Muscle of arm (tissue), 1 donor: ENCODE measurements at regions not wholly inside any gene's neighbourhood (a gene's known extent, or its start where the extent isn't known, plus 50 kb on each side); places are given as distances from the start of the nearest gene placed in this dataset.
A peak's percentile ranks its signal among the peaks of the same experiment; 100 is the strongest.

Experiments used
- DNase-seq: peaks from one replicate; pipeline ENCODE4 v3.0.0-alpha.2; 2013

DNA sequence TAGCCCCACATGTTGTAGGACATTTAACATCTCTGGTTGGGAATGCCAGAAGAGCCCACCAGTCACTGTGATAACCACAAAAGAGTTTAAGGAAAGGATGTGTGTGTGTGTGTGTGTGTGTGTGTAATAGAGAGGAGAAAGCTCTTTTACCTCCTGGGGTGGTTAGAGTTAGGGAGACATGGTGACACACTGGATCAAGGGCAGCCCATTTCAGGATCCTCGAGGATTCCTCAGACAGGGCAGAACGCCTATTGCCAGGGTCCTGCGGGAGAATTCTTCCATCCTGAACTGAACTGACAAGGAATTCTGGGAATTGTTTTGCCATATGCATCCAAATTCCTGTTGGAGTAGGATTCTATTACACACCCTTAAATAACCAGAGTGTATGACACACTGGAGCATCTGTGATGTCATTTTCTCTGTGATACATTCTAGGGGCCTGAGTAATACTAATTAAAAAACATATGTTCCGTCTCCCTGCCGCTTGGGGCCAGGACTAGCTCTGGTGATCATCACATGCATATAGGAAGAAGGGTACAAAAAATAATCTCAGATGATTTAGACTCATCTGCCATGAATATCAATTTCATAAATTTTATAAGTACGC lies 156.4 kb upstream of the MMADHC start:
- DNase-seq = no peak

DNA sequence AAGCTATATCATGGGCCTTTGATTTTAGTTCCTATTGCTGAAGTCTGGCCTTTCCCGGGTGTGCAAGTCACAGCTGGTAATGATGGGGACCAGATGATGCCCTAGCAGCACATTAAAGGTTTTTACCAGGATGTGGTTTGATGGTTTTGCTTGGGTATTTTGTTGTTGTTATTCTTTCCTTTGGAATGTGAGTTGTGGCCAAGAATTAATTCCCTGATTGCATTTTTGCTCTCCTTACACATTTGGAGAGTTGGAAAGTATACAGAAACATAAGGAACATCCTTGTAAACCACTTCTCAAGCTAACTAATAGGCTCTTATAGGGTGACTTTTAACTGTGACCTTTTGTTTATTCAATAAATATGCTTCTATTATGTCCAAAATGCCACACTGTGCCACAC lies 154.1 kb upstream of the MMADHC start:
- no peak for DNase-seq

DNA sequence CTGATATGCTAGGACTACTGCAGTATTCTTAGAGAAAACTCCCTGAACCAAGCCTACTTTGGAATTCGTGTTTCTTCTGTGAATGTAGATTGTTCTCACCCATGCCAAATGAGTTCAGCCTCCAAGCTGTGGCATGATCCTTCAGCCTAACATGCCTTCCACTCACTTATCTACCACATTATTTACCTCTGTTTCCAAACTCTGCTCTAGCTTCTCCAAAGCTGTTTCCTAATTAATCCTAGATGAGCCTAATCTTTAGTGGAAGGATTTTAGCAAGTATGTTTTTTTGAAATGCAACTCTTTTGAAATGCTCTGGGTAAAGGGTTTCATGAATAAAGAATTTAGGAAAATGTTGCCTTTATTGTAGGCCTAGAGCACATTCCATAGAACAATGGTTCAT lies 152.9 kb upstream of the MMADHC start:
- no peak for DNase-seq

DNA sequence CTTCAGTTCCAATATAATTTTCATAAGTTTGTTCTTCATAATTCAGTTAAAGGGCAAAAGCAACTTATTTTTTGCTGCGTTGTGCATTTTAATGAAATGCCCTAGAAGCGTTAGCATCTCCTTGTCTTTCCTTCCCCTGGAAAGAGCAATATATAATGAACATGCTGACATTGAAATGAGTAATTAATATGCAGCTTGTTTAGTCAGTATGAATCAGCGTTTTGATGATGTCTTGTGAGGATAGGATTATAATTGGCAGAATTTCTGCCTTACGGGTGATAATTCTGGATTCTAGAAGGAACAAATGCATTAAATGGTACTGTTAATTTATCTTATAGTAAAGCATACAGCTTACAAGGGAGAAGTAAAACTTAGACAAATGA lies 152.3 kb upstream of the MMADHC start:
- DNase-seq = no peak

DNA sequence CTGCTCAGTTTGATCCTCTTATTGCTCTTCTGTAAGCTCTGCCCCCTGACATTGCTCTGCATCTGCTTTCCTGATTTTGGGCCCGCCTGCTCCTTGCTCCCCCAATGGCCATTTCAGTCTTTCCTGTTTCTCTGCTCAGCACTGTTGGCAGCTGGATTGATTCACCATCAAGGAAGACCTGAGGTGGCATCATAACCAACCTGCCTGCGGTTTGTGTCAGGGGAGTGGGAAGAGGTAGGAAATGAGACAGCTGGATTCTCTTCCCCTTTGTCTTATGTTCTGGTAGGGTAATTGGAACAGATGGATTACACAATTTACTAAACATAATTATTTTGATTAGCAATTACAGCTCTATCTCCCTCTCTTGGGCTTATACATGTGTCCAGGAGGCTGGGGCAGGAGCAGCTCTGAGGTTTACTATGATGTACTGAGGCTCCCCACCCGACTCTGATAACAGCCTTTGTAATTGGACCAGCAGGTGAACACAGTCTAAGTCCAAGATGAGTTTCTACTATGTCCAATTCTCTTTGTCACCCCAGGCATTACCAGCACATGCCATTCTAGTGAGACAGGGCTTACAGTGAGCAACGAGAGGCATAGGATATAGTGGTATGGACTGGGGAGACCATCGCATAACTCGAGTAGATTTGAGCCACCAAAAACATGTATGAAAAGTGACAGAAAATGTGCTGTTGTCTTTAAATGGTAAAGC lies 151.8 kb upstream of the MMADHC start:
- DNase-seq = no peak

GRCh38 chr2:149738767-149739166 lies 151.2 kb upstream of the MMADHC start:
- no peak for DNase-seq

GRCh38 chr2:149737896-149738295 lies 150.3 kb upstream of the MMADHC start:
- no peak for DNase-seq

- no peak for DNase-seq
These were observed 147.8 kb upstream of the MMADHC start for GRCh38 chr2:149735237-149735958.

- no peak for DNase-seq
These were observed 146.5 kb upstream of the MMADHC start for GRCh38 chr2:149733936-149734685.

DNA sequence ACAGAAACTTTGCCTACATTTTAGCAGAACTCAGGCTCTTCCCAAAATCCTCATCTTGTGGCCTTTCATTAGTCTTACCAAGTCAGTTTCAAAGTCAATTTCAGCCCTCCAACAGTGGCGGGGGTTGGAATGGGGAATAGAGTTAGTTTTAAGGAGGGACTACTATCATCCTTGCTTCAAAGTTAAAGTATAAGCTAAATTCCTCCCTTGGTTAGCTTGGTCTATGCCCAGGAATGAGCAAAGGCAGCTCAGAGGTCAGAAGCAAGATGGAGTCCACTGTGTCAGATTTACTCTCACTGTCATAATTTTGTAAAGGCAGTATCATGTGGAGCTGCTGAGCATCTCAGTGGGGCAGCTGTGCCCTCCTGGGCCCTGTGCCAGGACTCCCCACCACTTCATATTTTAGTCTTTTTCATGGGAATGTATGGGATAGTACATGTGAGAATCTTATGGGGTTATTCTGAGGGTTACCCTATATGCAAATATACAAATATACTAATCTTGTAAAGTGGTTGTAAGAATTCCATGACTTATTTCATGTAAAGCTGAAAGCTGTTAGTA lies 145.2 kb upstream of the MMADHC start:
- no peak for DNase-seq

- no peak for DNase-seq
These were observed 144.6 kb upstream of the MMADHC start for GRCh38 chr2:149732001-149732685.

DNA sequence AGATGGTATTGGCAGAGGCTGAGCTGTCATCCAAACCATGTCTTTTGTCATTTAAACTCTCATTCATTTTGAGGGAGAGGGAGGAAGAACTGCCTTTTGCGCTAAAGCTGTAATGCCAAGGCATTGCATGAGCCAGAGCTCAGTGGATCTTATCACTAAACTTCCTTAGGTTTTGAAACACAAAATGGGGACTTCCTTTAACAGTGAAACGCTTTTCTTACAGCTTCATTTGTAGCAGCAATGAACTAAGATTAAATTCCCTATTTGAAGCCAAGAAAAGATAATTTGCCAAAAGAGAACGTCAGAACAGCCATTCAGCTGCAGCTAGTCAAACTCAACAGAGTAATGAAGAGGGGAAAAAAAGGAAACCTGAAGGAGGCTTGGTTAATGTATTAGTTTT lies 143.5 kb upstream of the MMADHC start:
- peak; percentile 66 for DNase-seq

GRCh38 chr2:149729586-149729985 lies 142.0 kb upstream of the MMADHC start:
- DNase-seq = no peak

DNA sequence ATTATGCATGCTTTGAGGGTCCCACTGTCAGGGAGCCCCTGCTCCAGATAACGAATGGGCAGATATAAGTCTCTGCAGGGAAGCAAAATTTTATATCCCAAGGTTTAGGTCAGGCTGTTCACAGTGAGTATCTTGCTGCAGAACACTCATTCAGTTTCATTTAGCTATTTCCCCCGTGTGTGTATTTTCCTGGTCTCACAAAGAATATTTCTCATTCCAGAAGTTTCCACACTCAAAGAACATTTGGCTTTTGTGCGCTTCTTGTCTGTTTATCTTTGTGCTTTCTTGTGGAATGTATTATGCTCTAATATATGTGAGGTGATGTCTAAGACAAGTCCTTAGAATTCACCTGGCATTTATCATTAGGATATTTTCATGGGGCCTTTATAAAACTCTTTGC lies 140.4 kb upstream of the MMADHC start:
- DNase-seq = no peak

DNA sequence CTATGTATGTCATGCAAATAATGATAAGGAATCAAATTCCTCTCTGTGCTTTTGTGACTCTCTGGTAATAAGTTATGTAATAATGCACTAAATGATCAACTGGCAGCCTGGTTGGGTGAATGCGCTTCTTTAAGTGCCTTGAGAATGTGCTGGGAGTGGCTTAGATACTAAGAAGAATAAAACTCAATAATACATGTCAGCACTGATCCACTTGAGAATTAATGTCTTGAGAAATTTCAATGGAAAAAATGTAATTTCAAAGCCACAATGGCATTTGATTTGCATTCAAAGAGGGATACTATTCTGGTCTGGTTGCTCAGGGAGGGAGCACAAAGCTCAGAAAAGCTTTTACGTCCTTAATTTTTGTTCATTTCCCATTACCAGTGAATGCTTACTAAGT lies 137.7 kb upstream of the MMADHC start:
- DNase-seq = no peak

- no peak for DNase-seq
These were observed 136.5 kb upstream of the MMADHC start for GRCh38 chr2:149724091-149724490.

- no peak for DNase-seq
These were observed 133.0 kb upstream of the MMADHC start for GRCh38 chr2:149720615-149721014.

DNA sequence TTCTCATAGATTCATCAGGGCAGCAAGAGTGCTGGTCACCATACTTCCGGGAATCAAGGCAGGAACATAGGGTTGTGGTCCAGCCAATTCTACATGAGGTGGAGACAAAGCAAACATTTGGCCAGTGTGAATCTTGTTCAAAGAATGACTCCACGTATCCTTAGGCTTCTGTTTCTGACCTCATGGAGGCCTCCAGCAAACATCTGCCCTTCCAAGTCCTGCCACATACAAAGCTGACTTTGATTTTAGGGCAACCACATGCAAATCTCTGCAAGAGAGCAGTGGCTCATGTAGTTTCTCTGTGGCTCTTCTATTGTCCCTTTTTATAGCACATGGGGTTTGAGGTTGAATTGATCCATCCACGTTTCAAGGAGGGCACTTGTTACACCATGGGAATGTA lies 132.1 kb upstream of the MMADHC start:
- no peak for DNase-seq

DNA sequence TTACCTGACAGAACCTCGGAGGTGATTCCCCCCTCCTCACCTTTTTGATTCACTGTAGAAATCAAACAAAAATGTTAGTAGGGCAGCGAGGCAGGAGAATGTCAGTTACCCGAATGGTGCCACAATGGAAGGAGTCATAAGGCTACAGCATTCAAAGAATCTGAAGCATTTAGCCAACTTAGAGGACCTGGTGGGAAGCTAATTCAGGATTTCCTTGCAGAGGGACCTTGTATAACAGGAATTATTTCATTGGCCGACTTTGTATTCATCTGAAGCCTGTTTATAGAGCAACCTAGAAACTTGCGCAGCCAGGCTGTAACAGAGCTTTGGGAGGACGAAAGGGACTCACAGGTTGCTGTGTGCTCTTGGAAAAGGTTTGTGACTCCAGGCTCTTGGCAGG lies 129.1 kb upstream of the MMADHC start:
- DNase-seq = no peak

- no peak for DNase-seq
These were observed 128.3 kb upstream of the MMADHC start for GRCh38 chr2:149715894-149716293.

GRCh38 chr2:149715005-149715592 lies 127.5 kb upstream of the MMADHC start:
- DNase-seq = no peak
